MM.1S (cell line): ENCODE measurements at regions not wholly inside any gene's neighbourhood (a gene's known extent, or its start where the extent isn't known, plus 50 kb on each side); places are given as distances from the start of the nearest gene placed in this dataset.

Experiments
- DNase-seq: peaks from one replicate; pipeline ENCODE4 v3.0.0-alpha.2; 2015
- H2AFZ ChIP-seq: fragments of 300-600 bp; sonication (generic); 2 replicates; pipeline ENCODE4 v1.6.0; 2016; ENCODE audit warnings: antibody characterized with exemption, low read length
- H3F3A ChIP-seq: fragments of 300-600 bp; sonication (generic); 2 replicates; pipeline ENCODE4 v1.6.1; 2016; ENCODE audit warnings: mild to moderate bottlenecking, antibody characterized with exemption, low read length, moderate library complexity, mixed read lengths; ENCODE audit not compliant: insufficient read depth
- H3K27ac ChIP-seq: fragments of 300-600 bp; sonication (generic); 2 replicates; pipeline ENCODE4 v1.5.1; 2016; ENCODE audit warnings: mild to moderate bottlenecking, low read length
- H3K27me3 ChIP-seq: fragments of 300-600 bp; sonication (generic); replicated peaks from 2 replicates; pipeline ENCODE4 v1.6.0; 2016; ENCODE audit warnings: low read length; ENCODE audit not compliant: insufficient read depth
- H3K36me3 ChIP-seq: fragments of 300-600 bp; sonication (generic); replicated peaks from 2 replicates; pipeline ENCODE4 v1.6.1; 2016; ENCODE audit warnings: mild to moderate bottlenecking, low read length, mixed read lengths; ENCODE audit not compliant: insufficient read depth
- H3K4me1 ChIP-seq: fragments of 300-600 bp; sonication (generic); 2 replicates; pipeline ENCODE4 v1.6.1; 2016; ENCODE audit warnings: low read length, mixed read lengths
- H3K4me2 ChIP-seq: fragments of 300-600 bp; sonication (generic); 2 replicates; pipeline ENCODE4 v1.6.0; 2016; ENCODE audit warnings: low read depth, low read length
- H3K4me3 ChIP-seq: fragments of 300-600 bp; sonication (generic); 2 replicates; pipeline ENCODE4 v1.5.1; 2016; ENCODE audit warnings: low read length, mixed read lengths
- H3K79me2 ChIP-seq: fragments of 300-600 bp; sonication (generic); 2 replicates; pipeline ENCODE4 v1.6.1; 2016; ENCODE audit warnings: mixed run types, low read length, mixed read lengths
- H3K9ac ChIP-seq: fragments of 300-600 bp; sonication (generic); 2 replicates; pipeline ENCODE4 v1.6.1; 2016; ENCODE audit warnings: low read length, mixed read lengths
- H3K9me2 ChIP-seq: fragments of 300-600 bp; sonication (generic); replicated peaks from 2 replicates; pipeline ENCODE4 v1.6.1; 2016; ENCODE audit warnings: mild to moderate bottlenecking, low read length, mixed read lengths; ENCODE audit not compliant: insufficient read depth
- H3K9me3 ChIP-seq: fragments of 300-600 bp; sonication (generic); replicated peaks from 2 replicates; pipeline ENCODE4 v1.6.1; 2016; ENCODE audit warnings: mild to moderate bottlenecking, low read length, mixed read lengths; ENCODE audit not compliant: insufficient read depth
- H4K20me1 ChIP-seq: fragments of 300-600 bp; sonication (generic); 2 replicates; pipeline ENCODE4 v1.6.1; 2016; ENCODE audit warnings: mild to moderate bottlenecking, low read length, moderate library complexity, mixed read lengths; ENCODE audit not compliant: insufficient read depth
- CTCF ChIP-seq: fragments of 300-600 bp; sonication (generic); IDR thresholded peaks from 2 replicates; pipeline ENCODE4 v1.5.1; 2016; ENCODE audit warnings: antibody characterized with exemption, low read length, mixed read lengths
- EZH2 ChIP-seq: fragments of 300-600 bp; sonication (generic); optimal IDR thresholded peaks from 2 replicates; pipeline ENCODE3; 2017; ENCODE audit warnings: low read depth, mild to moderate bottlenecking, antibody characterized with exemption, low read length, mixed read lengths
- EZH2phosphoT487 ChIP-seq: fragments of 300-600 bp; sonication (generic); IDR thresholded peaks from 2 replicates; pipeline ENCODE4 v1.6.1; 2018; ENCODE audit warnings: antibody characterized with exemption, low read length

- Histone ChIP-seq H3K9me3 (no peaks in the 10 kb centered on the region), H3K79me2 (no peaks in the 10 kb centered on the region), H3K4me3 (no peak overlapping the region), H2AFZ (no peak overlapping the region), H3K9ac (no peak overlapping the region), H3K4me2 (no peak overlapping the region), H3K27ac (no peak overlapping the region), H3K27me3 (no peaks in the 10 kb centered on the region), H3K9me2 (no peaks in the 10 kb centered on the region), H3K36me3 (no peaks in the 10 kb centered on the region), H4K20me1 (no peaks in the 10 kb centered on the region), H3F3A (no peaks in the 10 kb centered on the region), H3K4me1 (no peaks in the 10 kb centered on the region)
- no peak for TF ChIP-seq EZH2phosphoT487
- no peak for TF ChIP-seq EZH2
- TF ChIP-seq CTCF = no peak
- DNase-seq = no peak
Observed at GRCh38 chr13:107025991-107026390, 458.1 kb upstream of the ARGLU1 start.

GRCh38 chr13:107023335-107023734, 455.4 kb upstream of the ARGLU1 start:
- H4K20me1 ChIP-seq = no peaks in the 10 kb centered on the region
- H3K79me2 ChIP-seq = no peaks in the 10 kb centered on the region
- H3K27ac ChIP-seq = no peak overlapping the region
- H3K9me2 ChIP-seq = no peaks in the 10 kb centered on the region
- no peak overlapping the region for H3K4me2 ChIP-seq
- DNase-seq = no peak
- no peaks in the 10 kb centered on the region for H3F3A ChIP-seq
- H3K36me3 ChIP-seq = no peaks in the 10 kb centered on the region
- H3K4me3 ChIP-seq = no peak overlapping the region
- H3K9me3 ChIP-seq = no peaks in the 10 kb centered on the region
- no peak overlapping the region for H3K9ac ChIP-seq
- no peak overlapping the region for H2AFZ ChIP-seq
- TF ChIP-seq CTCF (no peak), EZH2 (no peak), EZH2phosphoT487 (no peak)
- no peaks in the 10 kb centered on the region for H3K4me1 ChIP-seq
- H3K27me3 ChIP-seq = no peaks in the 10 kb centered on the region

- Histone ChIP-seq H4K20me1 (no peaks in the 10 kb centered on the region), H3K27ac (no peak overlapping the region), H3F3A (no peaks in the 10 kb centered on the region), H3K9me3 (no peaks in the 10 kb centered on the region), H3K9ac (no peak overlapping the region), H3K4me1 (no peaks in the 10 kb centered on the region), H3K27me3 (no peaks in the 10 kb centered on the region), H3K36me3 (no peaks in the 10 kb centered on the region), H3K4me2 (no peak overlapping the region), H3K4me3 (no peak overlapping the region), H2AFZ (no peak overlapping the region), H3K9me2 (no peaks in the 10 kb centered on the region), H3K79me2 (no peaks in the 10 kb centered on the region)
- TF ChIP-seq CTCF (no peak), EZH2 (no peak), EZH2phosphoT487 (no peak)
- no peak for DNase-seq
Observed at GRCh38 chr13:107020393-107020792, 452.5 kb upstream of the ARGLU1 start.
